Fibroblast of skin of right quadriceps (primary cell): ENCODE measurements at regions not wholly inside any gene's neighbourhood (a gene's known extent, or its start where the extent isn't known, plus 50 kb on each side); places are given as distances from the start of the nearest gene placed in this dataset.
"Not testable (repeated sequence)": the region's sequence is repeated elsewhere in the genome, so short reads cannot be mapped to it uniquely, and the experiment has no call there.

ENCODE experiments used
- DNase-seq: peaks from one replicate; pipeline ENCODE4 v3.0.0-alpha.2; 2013

DNA sequence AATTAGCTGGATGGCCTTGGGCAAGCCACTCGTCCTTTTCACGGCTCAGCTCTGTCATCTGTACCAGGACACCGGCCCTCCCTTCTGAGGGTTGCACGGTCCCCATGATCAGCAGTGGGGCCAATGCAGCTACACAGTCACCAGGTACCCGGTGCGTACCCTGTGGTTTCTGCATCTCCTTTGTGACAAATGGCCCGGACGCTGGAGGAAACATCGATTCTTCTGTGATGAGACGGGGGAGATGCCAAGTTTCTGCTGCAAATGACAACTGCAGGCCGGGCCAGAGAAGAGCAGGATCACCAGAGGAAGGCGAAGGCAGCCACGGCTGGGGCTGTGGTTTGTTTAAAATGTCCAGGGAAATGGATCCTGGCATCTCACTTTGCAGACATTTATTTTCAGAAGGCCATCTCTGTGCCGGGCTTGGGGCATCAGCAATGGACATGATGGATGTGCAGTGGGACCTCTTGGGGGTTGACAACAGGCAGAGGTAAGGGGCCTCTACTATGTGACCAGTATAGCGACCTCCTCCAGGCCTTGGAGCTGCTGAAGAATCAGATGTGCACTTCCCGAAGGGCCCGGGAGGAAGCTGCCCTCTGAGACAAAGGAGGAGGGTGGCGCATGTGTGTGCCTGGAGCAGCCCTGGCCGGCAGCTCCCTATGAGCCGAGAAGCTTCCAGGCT lies 221.9 kb upstream of the C1orf174 start:
- DNase-seq = no peak

DNA sequence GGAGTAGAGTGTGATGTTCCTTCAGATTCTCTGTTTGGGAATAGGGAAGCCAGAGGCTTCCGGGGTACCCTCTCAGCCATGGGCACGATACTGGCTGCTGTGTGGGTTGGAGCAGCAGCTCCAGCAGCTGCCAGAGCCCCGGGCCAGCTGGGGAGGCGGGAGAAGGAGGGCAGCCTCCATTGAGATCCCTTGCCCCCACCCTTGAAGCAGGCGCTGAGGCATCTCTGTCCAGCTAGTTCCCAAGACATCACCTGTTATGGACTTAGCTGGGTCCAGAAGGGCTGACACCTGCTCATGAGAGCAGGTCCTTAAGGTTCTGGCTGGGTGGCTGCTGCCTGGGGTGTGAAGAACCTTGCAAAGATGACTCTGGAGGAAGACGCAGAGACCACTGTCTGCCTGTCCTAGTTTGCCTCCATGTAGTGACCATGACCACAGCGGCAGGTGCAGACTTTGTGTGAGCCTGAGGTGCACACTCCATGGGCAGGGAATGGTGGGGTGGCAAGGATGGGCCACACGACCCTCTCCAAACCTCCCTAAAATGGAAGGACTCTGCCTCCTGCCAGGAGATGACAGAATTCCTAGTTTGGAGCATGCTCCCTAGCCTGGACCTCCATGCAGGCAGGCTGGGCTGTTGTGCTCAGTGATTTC lies 222.6 kb upstream of the C1orf174 start:
- no peak for DNase-seq

DNA sequence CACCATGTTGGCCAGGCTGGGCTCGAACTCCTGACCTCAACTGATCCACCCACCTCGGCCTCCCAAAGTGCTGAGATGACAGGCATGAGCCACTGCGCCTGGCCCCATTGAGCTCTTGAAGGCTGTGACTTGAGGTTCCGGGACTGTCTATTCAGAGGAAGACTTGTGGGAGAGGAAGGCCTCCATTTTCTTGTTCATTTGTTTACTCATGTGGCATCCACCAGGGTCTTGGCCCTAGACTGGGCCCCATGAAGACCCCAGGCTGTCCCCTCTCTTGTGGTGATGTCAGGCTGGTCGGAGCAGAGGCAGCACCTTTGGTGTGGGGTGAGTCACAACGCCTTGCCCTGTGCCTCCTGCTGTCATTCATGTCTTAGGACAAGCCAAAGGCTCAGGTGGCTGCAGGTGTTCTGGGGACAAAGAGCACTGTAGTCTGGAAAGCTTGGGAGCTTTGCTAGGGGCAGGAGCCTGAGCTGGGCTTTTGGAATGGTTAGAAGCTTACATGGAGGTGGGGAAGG lies 224.6 kb upstream of the C1orf174 start:
- DNase-seq = no peak

DNA sequence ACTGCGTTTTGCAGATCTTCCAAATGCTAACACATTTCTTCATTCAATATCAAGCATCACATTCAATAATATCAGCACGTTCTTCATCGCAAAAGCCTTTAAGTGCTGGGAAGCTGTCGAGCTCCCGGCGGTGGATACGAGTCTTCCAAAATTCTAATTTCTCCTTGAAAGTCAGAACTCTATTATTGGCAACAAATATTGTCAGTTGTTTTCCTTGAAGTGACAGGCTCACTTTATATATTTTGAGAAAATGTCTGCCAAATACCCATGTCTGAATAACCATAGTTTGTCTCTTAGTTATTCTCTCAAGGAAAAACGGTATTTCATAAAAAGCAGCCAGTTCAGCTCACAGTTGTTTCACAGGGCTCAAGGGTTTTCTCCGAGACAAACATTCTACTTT lies 226.2 kb upstream of the C1orf174 start:
- no peak for DNase-seq

DNA sequence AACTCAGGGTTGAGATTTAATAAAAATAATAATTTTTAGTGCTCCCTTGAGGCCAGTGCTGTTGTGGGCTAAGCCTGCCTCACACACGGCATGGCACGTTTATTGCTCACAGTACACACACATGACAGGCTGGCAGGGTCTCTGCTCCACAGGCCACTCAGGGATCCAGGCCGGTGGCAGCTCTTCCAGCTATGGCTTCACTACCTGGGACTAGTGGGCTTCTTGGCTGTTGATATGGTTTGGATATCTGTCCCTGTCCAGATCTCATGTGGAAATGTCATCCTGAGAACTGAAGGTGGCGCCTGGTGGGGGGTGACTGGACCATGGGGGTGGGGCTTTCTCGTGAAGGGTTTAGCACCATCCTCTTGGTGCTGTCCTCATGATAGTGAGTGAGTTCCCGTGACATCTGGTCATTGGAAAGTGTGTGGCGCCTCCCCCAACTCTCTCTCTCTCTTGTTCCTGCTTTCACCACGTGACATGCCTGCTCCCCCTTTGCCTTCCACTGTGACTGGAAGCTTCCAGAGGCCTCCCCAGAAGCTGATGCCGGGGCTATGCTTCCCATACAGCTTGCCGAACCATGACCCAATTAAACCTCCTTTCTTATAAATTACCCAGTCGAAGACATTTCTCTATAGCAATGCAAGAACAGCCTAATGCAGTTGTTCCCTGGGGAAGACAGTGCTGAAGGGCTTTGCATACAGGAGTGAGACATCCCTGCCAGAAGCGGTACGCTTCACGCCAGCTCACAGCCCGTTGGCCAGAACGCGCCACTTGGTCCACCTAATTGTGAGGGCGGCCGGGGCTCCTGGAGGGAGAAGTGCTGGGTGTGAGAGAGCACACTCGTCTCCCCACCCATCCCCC lies 226.9 kb upstream of the C1orf174 start:
- DNase-seq = no peak

DNA sequence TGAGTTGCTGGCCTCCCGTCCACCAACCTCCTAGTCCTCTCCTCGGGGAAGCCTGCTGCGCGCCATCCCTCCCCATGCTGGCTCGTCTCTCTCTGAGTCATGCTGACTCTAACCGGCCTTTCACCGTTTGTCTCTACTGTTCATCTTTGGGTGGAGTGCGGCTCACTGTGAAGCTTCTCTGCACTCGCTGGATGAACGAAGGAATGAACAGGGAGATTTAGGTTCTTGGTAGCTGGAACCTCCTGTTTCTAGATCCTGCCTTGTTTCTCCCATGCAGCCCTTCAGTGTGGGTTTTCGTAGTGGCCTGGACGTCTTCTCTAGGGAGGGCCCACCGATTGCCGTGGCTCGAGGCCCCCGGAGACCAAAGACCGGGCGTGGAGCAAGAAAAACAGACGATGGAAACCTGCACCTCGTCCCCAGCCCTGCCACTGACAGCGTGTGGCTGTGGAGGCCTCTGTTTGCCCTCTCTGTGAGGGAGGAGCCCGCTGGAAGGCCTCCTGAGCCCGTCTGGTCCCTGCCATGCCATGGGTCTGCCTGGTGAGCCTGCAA lies 227.6 kb upstream of the C1orf174 start:
- DNase-seq = no peak

DNA sequence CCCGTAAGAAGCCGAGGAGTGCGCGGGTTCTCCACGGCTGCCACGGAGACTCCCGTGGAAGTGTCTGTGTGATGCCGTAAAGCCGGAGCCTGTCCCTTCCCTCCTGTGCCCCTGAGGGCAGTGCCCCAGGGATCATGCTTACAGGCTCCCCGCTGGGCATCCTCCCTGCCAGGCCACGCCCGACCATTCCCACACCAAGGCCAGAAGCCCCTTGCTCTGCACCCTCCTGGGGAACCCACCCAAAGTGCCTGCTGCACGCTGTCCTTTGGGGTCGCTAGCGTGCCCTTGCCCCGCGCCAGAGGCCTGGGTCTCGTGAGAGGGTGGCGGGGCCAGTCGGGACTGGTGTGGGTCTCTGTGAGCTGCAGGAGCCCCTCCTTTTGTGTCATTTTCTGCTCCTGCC lies 228.5 kb upstream of the C1orf174 start:
- DNase-seq = no peak

DNA sequence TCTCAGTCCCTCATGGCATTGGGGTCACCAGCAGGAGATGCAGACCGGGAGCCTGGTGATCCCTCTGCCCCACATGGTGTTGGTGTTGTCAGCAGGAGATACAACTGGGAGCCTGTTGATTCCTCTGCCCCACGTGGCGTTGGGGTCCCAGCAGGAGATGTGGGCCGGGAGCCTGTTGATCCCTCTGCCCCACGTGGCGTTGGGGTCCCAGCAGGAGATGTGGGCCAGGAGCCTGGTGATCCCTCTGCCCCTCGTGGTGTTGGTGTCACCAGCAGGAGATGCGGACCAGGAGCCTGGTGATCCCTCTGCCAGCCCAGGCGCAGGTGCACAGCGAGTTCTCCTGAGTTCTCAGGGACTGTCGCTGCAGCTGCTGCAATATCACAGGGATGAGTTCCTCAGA lies 229.6 kb upstream of the C1orf174 start:
- no peak for DNase-seq

DNA sequence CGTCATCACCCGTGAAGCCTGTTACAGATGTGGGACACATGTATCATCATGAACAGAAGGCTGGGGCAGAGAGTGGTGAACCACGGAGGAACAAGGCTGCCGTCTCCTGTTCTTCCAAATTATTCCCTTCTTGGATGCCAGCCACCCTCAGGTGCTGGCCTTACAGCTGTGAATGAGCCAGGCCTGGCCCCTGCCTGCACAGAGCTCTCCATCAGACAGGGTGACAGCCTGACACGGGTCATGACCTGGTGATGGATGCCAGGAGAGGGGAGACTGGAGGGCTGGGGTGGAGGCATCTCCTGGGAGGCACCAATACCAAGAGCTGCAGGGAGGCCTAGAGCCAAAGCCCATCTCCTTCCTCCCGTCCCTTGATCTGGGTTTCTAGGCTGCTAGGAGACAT lies 230.0 kb upstream of the C1orf174 start:
- DNase-seq = no peak

DNA sequence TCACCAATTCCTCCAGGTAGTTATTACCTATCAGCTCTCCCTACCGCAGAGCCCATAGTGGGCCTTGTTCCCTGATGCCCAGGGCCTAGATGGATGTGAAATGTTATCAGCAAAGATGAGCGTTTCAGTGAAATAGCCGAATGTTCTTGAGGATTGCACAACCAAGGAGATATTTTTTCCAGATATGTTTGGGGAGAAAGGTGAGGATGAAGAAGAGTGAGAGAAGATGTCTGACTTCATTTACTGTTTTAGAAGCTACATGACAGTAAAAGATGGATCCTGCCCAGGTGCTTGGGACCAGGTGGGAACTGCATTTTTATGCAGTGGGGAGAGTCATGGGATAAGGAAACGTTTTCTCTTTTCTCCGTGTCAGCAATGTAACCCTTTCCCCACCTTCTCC lies 231.7 kb upstream of the C1orf174 start:
- no peak for DNase-seq

DNA sequence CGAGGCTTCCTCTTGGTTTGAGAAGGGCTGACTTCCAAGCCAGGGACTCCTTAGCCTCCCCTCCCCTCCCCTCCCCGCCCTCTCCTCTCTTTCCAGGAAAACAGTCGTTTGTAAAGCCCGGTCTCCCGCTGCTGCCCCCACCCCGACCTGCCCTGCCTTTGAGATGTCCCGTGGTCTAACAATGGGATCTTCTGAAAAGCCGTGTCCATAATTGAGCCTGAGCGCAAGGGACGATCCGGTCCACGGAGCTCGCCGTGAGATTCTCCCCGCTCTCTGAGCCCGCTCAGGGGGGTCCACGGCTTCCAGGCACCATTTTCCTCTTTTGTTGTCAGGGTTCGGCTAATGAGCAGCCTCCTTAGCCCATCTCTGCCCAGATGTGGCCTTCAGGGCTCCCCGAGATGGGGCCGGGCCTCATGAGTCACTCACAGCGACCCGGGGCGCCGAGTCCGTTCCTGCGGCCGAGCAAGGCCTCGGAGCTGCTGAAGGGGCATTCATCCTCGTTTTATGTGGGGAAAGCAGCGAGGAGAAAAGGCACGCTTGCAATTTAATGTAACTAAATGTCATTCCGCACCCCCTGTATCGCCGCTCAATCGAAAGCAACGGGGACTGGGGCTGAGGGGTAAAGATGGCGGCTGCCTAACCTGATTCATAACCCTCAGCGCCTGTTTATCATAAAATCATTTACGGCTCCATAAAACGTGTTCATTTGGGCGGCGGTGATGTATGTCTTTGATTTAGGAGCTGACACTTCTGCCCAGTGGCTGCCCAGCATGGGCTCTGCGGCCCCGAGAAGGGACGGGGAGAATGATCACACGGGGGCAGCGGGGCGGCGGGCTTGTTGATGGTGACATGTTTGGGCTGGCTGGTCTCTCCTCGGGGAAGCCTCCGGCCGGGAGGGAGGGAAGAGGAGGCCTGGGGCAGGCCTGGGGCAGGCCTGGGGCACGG lies 232.6 kb upstream of the C1orf174 start:
- no peak for DNase-seq

DNA sequence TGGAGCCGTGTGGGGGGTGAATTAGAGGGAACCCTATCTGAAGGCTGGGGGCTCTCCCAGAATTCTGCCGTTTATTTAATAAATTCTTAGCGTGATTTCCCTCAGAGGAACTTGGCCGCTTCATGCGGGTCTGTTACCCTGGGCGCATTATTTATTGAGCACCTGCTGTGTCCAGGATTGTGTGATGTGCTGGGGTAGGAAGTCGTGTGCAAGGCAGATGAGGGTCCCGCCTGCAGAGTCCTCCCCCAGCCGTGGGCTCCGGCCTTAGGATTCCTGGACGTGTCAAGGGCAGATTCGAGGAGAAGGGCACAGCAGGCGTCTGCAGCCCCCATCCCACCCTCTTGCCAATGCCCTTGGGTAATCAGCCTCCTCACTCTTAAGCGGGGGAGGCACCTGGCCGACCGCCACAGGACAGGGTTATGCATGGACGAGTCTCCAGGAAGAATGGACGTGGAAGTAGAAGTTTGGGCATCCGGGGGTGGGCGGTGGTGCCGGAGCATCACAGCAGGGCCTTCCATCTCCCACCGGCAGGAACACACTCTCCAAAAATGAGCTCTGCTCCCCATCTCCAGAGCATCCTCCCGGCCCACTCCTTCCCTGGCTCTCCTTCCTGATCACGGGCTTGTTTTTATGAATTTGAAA lies 233.3 kb upstream of the C1orf174 start:
- DNase-seq = no peak

DNA sequence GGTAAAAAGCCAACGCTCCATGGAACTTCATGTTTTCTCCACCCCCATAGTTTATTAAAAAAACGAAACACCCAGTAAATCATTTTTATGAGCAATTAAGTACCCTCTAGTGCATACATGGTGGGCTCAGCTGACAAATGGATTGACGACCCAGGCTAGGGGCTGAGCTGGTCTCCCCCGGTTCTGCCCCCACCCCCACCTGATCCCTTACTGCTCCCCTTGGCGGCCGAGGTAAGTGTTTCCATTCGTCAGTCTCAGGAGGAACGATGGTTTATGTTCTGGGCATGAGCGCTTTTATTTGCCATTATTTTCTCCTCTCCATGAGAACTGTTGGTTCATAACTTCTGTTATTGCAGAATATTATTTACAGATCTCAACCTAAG lies 233.9 kb upstream of the C1orf174 start:
- DNase-seq = no peak

DNA sequence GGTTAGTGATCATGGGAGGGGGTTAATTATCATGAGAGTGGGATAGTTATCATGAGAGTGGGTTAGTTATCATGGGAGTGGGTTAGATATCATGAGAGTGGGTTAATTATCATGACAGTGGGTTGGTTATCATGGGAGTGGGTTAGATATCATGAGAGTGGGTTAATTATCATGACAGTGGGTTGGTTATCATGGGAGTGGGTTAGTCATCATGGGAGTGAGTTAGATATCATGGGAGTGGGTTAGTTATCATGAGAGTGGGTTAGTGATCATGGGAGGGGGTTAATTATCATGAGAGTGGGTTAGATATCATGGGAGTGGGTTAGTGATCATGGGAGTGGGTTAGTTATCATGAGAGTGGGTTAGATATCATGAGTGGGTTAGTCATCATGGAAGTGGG lies 235.8 kb upstream of the C1orf174 start:
- not testable (repeated sequence) for DNase-seq

DNA sequence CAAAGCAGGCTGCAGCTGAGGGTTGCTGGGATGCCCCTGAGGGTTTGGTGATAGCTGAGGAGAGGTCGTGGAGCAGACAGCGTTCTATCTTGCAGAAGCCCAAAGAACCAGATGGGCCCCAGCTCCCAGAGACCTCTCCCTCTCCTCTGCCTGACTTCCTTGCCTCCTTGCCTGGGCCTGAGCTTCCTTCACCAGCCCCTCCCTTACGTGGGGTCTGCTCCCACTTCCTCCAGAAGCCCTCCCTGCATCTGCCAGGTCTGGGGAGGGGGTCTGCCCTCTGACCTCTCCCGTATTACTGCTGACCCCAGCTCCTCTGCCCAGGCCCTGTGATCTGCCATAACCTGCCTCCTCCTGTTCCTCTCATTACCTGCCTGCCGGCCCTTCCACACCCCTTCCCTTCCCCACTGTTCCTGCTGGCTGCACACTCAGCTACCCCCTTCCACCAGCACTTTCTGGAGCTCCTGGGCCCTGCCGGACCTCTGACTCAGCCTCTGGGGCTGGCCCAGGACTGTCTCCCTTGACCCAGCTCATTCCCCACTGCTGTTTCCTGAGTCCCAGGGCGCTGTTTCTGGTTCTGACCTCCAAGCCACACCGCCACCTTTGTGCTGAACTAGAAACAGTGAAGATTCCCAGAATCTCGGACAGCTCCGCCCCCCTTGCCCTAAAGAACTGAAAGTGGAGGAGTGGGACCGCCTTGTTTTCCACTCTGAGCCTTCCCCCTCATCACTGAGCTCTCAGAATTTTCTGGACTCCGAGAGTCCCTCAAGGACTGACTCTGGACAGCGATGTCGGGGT lies 237.7 kb upstream of the C1orf174 start:
- DNase-seq = no peak

DNA sequence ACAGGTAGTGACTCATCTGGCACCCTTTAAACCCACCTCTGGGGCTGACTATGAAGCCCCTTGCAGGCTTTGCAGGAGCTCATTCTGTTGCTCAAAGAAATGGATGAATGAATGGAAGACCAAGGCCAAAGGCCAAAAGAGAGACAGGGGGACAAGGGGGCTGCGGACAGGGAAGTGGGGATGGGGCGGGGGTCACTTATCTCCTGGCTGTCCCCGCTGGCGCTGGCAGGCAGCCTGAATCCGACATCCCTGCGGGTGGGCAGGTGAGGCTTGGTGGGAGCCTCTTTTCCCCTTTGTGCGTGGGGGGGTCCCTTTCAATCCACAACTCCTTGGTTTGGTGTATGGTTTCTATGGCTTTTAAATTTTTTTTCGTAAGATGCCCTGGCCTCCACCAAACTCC lies 239.6 kb upstream of the C1orf174 start:
- DNase-seq = no peak

DNA sequence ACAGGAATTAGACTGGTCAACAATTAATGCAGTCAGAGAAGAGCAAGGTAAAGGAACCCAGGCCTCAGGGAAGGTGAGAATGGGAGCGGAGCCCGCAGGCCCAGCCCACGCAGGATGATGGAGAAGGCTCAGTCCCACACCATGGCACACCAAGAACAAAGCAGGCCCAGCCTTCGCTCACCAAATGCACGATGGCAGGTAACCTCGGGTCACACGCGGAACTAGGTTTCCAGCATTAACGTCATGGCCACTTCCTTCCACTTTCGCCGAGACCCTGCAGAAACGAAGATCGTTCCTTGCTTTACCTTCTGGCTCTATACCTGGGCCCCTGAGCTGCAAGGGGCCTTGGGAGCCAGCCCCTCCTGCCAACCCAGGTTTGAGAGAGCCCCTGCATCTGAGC lies 240.2 kb upstream of the C1orf174 start:
- DNase-seq = no peak

DNA sequence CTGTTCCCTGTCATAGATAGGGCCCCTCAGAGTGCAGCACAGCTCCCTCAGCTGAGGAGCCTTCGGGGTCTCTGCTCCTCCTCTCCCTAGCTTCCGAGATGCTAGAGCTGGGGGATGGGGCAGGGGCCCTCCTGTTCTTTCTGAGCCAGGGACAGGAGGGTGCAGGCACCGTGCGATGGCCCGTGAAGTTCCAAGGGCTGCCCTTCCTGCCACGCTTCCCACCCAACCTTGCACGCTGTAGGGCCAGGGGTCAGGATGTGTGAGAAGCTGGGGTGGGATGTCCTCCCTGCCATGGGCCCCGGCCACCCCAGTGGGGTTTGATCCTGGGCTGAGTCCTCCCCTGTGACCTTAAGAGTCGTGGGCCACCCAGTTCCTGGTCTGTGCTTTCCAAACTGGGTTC lies 240.7 kb upstream of the C1orf174 start:
- no peak for DNase-seq

DNA sequence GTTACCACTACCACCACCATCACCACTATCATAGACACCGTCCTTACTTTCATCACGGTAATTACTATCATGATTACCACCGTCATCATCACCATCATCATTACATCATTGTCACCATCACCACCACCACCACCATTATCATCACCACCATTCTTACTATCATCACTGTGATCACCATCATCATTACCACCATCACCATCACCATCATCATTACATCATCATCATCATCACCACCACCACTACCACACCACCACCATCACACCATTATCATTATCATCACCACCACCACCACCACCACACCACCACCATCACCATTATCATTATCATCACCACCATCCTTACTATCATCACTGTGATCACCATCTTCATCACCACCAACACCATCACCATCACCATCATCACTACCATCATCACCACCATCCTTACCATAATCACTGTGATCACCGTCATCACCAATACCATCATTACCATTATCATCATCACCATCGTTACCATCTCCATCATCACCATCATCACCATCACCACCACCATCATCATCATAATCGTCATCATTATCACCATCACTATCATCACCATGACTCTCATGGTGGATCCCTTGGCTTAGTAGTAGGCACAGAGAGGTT lies 244.4 kb upstream of the C1orf174 start:
- no peak for DNase-seq

DNA sequence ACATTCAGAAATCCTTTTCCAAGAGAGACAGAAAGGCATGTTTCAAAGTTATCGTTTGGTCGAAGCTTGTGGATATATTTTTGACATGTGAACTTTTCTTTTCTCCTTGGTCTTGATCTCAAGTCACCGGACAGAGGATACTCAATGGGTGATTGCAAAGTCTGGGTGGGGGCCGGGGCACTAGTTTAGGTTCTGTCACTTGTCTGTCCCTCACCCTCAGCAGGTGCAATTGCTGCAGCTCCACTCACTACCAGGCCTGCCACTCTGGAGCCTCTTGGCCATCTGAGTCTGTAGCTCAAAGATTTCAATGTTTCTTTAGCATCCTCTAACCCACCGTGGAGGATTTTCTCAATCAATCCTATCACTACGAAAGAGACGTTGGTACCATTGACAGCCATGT lies 246.0 kb upstream of the C1orf174 start:
- DNase-seq = no peak

DNA sequence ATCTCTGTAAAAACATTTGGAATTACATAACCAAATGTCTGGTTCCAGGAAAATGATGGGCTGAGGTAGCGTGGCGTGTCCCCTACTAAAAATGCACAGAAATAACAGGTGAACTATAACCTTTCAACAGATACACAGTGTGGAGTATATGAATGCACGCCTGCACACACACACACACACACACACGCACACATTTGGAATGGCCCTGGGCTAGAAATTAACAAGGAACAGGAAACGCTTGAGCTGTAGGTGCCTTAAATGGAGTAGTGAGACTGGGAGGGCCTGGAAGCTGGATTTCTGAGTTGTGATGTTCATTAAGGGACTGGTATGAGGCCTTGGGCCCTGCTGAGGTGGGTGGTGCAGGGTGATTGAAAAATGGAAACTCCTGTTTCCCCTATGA lies 246.5 kb upstream of the C1orf174 start:
- DNase-seq = no peak
